K562 (cell line): ENCODE measurements at regions not wholly inside any gene's neighbourhood (a gene's known extent, or its start where the extent isn't known, plus 50 kb on each side); places are given as distances from the start of the nearest gene placed in this dataset.

Experiments
- ARNT ChIP-seq, 2 experiments: fragments of 450-650 bp; IDR thresholded peaks; 2 replicates each; pipeline ENCODE4 v1.6.1; 2016; ENCODE audit warnings: mild to moderate bottlenecking in 1 of 2
- ESRRA ChIP-seq: fragments of 450-650 bp; IDR thresholded peaks from 2 replicates; pipeline ENCODE4 v1.6.1; 2014; ENCODE audit warnings: low read depth, mild to moderate bottlenecking, moderate library complexity, borderline replicate concordance
- FOXJ2 ChIP-seq: fragments of 200-800 bp; sonication (Bioruptor generic); IDR thresholded peaks from 2 replicates; pipeline ENCODE4 v1.6.1; 2016; ENCODE audit warnings: missing genetic modification characterization, missing compliant biosample characterization
- ILF3 ChIP-seq: fragments of 450-650 bp; IDR thresholded peaks from 2 replicates; pipeline ENCODE4 v1.6.1; 2018; ENCODE audit warnings: antibody characterized with exemption, mild to moderate bottlenecking, moderate library complexity, borderline replicate concordance
- KDM4B ChIP-seq, 2 experiments: fragments of 450-650 bp in 1 of 2; sonication (generic) in 1 of 2; IDR thresholded peaks; 2 replicates each; pipeline ENCODE4 v1.6.1; 2016 to 2017; ENCODE audit warnings: borderline replicate concordance in 2 of 2, antibody characterized with exemption in 1 of 2, low read depth in 1 of 2, mild to moderate bottlenecking in 1 of 2
- MAZ ChIP-seq, 2 experiments: fragments of 450-650 bp in 1 of 2; sonication (generic) in 1 of 2; formaldehyde crosslinking; IDR thresholded peaks in 1 of 2; conservative IDR thresholded peaks in 1 of 2; 2 replicates each; pipeline versions ENCODE4 v1.4.0 to v1.5.0; 2020; ENCODE audit warnings: mild to moderate bottlenecking in 1 of 2, missing genetic modification reagents in 1 of 2
- NCOA2 ChIP-seq, 2 experiments: fragments of 450-650 bp; IDR thresholded peaks; 2 replicates each; pipeline ENCODE4 v1.6.1; 2018; ENCODE audit warnings: mild to moderate bottlenecking in 2 of 2, moderate library complexity in 1 of 2; ENCODE audit not compliant: partially characterized antibody in 2 of 2
- NR4A1 ChIP-seq, 2 experiments: fragments of 250-450 bp in 1 of 2; fragments of 450-650 bp in 1 of 2; sonication (Bioruptor Pico) in 1 of 2; IDR thresholded peaks; 2 replicates each; pipeline versions ENCODE4 v1.4.0 to v1.6.1; 2016 to 2020; ENCODE audit warnings: mild to moderate bottlenecking in 2 of 2, missing compliant biosample characterization in 1 of 2, missing genetic modification characterization in 1 of 2, moderate library complexity in 1 of 2
- POLR2AphosphoS2 ChIP-seq: IDR thresholded peaks from 2 replicates; pipeline ENCODE4 v1.6.1; 2012; ENCODE audit warnings: low read length, improper control_type of control experiment
- POLR2B ChIP-seq: fragments of 450-650 bp; IDR thresholded peaks from 2 replicates; pipeline ENCODE4 v1.6.1; 2018; ENCODE audit warnings: low read depth; ENCODE audit not compliant: partially characterized antibody
- RREB1 ChIP-seq: fragments of 250-450 bp; sonication (Bioruptor Pico); IDR thresholded peaks from 2 replicates; pipeline ENCODE4 v1.4.0; 2020
- SRSF3 ChIP-seq: fragments of 200-400 bp; formaldehyde crosslinking; IDR thresholded peaks from 2 replicates; pipeline ENCODE4 v1.6.1; 2016; ENCODE audit warnings: mild to moderate bottlenecking, low read length, moderate library complexity; ENCODE audit not compliant: insufficient read depth
- ZFP1 ChIP-seq: fragments of 450-650 bp; formaldehyde crosslinking; IDR thresholded peaks from 2 replicates; pipeline ENCODE4 v1.4.0; 2020; ENCODE audit warnings: mild to moderate bottlenecking, mixed read lengths

GRCh38 chr4:10182446-10183424 is 66.1 kb upstream of the WDR1 start (continued):
- TF ChIP-seq RREB1 (CRISPR knock-in tag) (0 out of 2 replicates have a peak, but pooled peaks have one; percentile 34), MAZ (CRISPR knock-in tag; conservative IDR thresholded peaks at IDR 0.05 in 1 of 2, IDR thresholded peaks at IDR 0.05 in 1 of 2) (0 out of 4 replicates have a peak, but pooled peaks of 1 of the 2 experiments have one; percentile 17), POLR2B (peak; percentile 57), ESRRA (0 out of 2 replicates have a peak, but pooled peaks have one; percentile 19), FOXJ2 (0 out of 2 replicates have a peak, but pooled peaks have one; percentile 45), NR4A1 (CRISPR knock-in tag; IDR thresholded peaks at IDR 0.05) (no peak), NR4A1 (tag; IDR thresholded peaks at IDR 0.05) (peak; percentile 20; the same call in 1 of the 2 replicates), ILF3 (peak; percentile 66; the same call in 1 of the 2 replicates), ARNT (IDR thresholded peaks at IDR 0.05) (peak in 1 of 2 experiments; percentile 63; a peak in 1 of 4 replicates), POLR2AphosphoS2 (peak; percentile 55; the same call in 1 of the 2 replicates), ZFP1 (CRISPR knock-in tag) (0 out of 2 replicates have a peak, but pooled peaks have one; percentile 22), NCOA2 (IDR thresholded peaks at IDR 0.05; ENCODE audit: partially characterized antibody in 2 of 2) (peak in 1 of 2 experiments; percentile 40), KDM4B (IDR thresholded peaks at IDR 0.05; ENCODE audit: borderline replicate concordance in 2 of 2, low read depth in 1 of 2) (peak in 1 of 2 experiments; percentile 39; a peak in 1 of 4 replicates), SRSF3 (no peak)
